ENCODE measurements at regions not wholly inside any gene's neighbourhood (a gene's known extent, or its start where the extent isn't known, plus 50 kb on each side); places are given as distances from the start of the nearest gene placed in this dataset.

GRCh38 chr5:3010953-3011763 is 259.7 kb upstream of the IRX2 start:
- intact Hi-C loops (cut with DNase I) = no loop called here
- TF ChIP-seq POLR2AphosphoS5 (IDR thresholded peaks at IDR 0.05) (no peak), POLR2A (IDR thresholded peaks at IDR 0.05) (no peak), CTCF (IDR thresholded peaks at IDR 0.05) (no peak), EP300 (IDR thresholded peaks at IDR 0.05) (no peak)
- Histone ChIP-seq H3K27ac (no peak overlapping the region), H3K4me3 (no peak overlapping the region), H3K4me1 (no peaks in the 10 kb centered on the region), H3K27me3 (no peaks in the 10 kb centered on the region), H3K9me3 (no peaks in the 10 kb centered on the region), H3K36me3 (no peaks in the 10 kb centered on the region)
- peak; percentile 29 for DNase-seq
- 87 to 89% methylated on average over 9 of the region's 9 CpGs for WGBS, 2 donors

DNA sequence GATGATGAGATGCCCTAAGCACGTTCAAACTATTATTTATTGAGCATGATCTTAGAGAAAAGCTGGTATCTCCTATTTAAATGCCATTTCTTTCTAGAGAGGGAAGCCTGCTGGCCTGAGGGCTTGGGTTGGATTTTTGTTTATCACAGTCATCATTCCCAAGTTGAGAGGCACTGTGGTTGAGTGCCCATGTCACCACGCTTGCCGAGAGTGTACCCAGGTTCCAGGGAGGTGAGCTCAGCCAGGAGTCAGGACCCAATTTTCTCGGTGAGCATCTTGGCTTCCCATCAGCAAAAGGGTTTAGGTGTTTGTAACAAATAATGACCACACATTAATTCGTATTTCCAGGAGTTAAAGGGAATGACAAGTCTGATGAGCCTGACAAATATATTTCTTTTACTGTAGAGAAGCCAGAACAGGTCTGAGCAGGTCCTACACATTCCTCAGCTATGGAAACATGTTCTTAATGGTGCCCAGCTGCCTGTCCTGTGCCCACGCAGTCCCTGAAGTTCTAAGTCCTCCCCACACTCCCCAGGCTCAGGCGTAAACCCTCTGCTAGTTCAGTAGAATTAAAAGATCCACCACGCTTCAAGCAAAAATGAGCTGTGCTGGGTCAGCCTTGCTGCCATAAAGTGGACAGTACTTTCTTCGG is 258.9 kb upstream of the IRX2 start:
- H3K27ac ChIP-seq = no peak overlapping the region
- no peaks in the 10 kb centered on the region for H3K36me3 ChIP-seq
- no peak overlapping the region for H3K4me3 ChIP-seq
- 71 to 74% methylated on average over 9 of the region's 9 CpGs for WGBS, 2 donors
- no peaks in the 10 kb centered on the region for H3K27me3 ChIP-seq
- TF ChIP-seq POLR2A (IDR thresholded peaks at IDR 0.05) (no peak), EP300 (IDR thresholded peaks at IDR 0.05) (no peak), POLR2AphosphoS5 (IDR thresholded peaks at IDR 0.05) (no peak), CTCF (IDR thresholded peaks at IDR 0.05) (no peak)
- intact Hi-C loops (cut with DNase I) = no loop called here
- H3K9me3 ChIP-seq = no peaks in the 10 kb centered on the region
- peak; percentile 26 for DNase-seq
- H3K4me1 ChIP-seq = no peaks in the 10 kb centered on the region

- no peaks in the 10 kb centered on the region for H3K27me3 ChIP-seq
- no peak for TF ChIP-seq POLR2A (IDR thresholded peaks at IDR 0.05)
- TF ChIP-seq CTCF (IDR thresholded peaks at IDR 0.05) = no peak
- TF ChIP-seq POLR2AphosphoS5 (IDR thresholded peaks at IDR 0.05) = no peak
- TF ChIP-seq EP300 (IDR thresholded peaks at IDR 0.05) = no peak
- peak; percentile 9 for DNase-seq
- intact Hi-C loops (cut with DNase I) = no loop called here
- 82 to 83% methylated on average over 6 of the region's 6 CpGs for WGBS, 2 donors
- H3K9me3 ChIP-seq = no peaks in the 10 kb centered on the region
- H3K36me3 ChIP-seq = no peaks in the 10 kb centered on the region
- H3K4me3 ChIP-seq = no peak overlapping the region
- no peaks in the 10 kb centered on the region for H3K4me1 ChIP-seq
- no peak overlapping the region for H3K27ac ChIP-seq
These were observed 258.1 kb upstream of the IRX2 start for GRCh38 chr5:3009605-3010004.

DNA sequence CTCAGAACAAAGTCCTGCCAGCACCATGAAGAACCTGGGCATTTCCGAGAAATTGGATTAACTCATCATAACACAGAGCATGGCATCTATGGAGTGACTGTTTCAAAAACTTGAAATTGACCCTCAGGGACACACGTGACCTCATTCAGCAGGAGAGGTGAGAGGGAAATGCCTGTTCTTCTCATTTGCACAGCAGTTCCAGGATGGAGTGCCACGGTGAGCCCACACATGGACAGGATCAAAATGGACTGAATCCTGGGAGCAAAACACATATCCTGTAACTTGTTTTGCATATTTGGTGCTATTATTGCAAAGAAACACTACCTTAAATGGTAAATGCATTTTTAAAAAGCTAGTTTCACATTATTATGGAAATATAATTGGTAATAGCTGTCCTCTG is 256.1 kb upstream of the IRX2 start:
- intact Hi-C loops (cut with DNase I) = no loop called here
- H3K27ac ChIP-seq = no peak overlapping the region
- H3K9me3 ChIP-seq = no peaks in the 10 kb centered on the region
- H3K4me1 ChIP-seq = no peaks in the 10 kb centered on the region
- no peaks in the 10 kb centered on the region for H3K27me3 ChIP-seq
- WGBS, 2 donors = 53 to 55% methylated on average over 3 of the region's 3 CpGs
- peak; percentile 8 for DNase-seq
- TF ChIP-seq CTCF (IDR thresholded peaks at IDR 0.05) (no peak), EP300 (IDR thresholded peaks at IDR 0.05) (no peak), POLR2A (IDR thresholded peaks at IDR 0.05) (no peak), POLR2AphosphoS5 (IDR thresholded peaks at IDR 0.05) (no peak)
- no peaks in the 10 kb centered on the region for H3K36me3 ChIP-seq
- H3K4me3 ChIP-seq = no peak overlapping the region

Measured in sigmoid colon (tissue), 6 donors.